Transverse colon (tissue), 4 donors: ENCODE measurements at regions not wholly inside any gene's neighbourhood (a gene's known extent, or its start where the extent isn't known, plus 50 kb on each side); places are given as distances from the start of the nearest gene placed in this dataset.

Experiments used
- POLR2AphosphoS5 ChIP-seq, 3 donors: sonication (generic); formaldehyde crosslinking; IDR thresholded peaks; one replicate each; pipeline ENCODE4 v1.6.1; 2016; ENCODE audit warnings: antibody characterized with exemption in 3 of 3
- TF ChIP-seq, protein P1 (sequence below), 5 experiments: fragments of 200-600 bp in 3 of 5; fragments of 450-650 bp in 2 of 5; sonication (generic) in 3 of 5; IDR thresholded peaks; 1 replicate in 2 of 5; 2 replicates in 3 of 5; pipeline ENCODE4 v1.5.1; 2016 to 2017; ENCODE audit warnings: antibody characterized with exemption in 5 of 5, inconsistent platforms in 3 of 5, mild to moderate bottlenecking in 2 of 5, moderate library complexity in 1 of 5

GRCh38 chr1:99533909-99534637, 111.8 kb upstream of the PALMD start:
- no peak for TF ChIP-seq POLR2AphosphoS5 (IDR thresholded peaks at IDR 0.05)
- TF ChIP-seq, protein P1, sequence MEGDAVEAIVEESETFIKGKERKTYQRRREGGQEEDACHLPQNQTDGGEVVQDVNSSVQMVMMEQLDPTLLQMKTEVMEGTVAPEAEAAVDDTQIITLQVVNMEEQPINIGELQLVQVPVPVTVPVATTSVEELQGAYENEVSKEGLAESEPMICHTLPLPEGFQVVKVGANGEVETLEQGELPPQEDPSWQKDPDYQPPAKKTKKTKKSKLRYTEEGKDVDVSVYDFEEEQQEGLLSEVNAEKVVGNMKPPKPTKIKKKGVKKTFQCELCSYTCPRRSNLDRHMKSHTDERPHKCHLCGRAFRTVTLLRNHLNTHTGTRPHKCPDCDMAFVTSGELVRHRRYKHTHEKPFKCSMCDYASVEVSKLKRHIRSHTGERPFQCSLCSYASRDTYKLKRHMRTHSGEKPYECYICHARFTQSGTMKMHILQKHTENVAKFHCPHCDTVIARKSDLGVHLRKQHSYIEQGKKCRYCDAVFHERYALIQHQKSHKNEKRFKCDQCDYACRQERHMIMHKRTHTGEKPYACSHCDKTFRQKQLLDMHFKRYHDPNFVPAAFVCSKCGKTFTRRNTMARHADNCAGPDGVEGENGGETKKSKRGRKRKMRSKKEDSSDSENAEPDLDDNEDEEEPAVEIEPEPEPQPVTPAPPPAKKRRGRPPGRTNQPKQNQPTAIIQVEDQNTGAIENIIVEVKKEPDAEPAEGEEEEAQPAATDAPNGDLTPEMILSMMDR (IDR thresholded peaks at IDR 0.05): no peak
